Mesenteric fat pad (tissue), 1 donor: ENCODE measurements at regions not wholly inside any gene's neighbourhood (a gene's known extent, or its start where the extent isn't known, plus 50 kb on each side); places are given as distances from the start of the nearest gene placed in this dataset.

ENCODE experiments used
- DNase-seq: peaks from one replicate; pipeline ENCODE4 v3.0.0-alpha.2; 2020; ENCODE audit warnings: low spot score
- donor health status: DM: yes; HTN: yes; CAD: no.

DNA sequence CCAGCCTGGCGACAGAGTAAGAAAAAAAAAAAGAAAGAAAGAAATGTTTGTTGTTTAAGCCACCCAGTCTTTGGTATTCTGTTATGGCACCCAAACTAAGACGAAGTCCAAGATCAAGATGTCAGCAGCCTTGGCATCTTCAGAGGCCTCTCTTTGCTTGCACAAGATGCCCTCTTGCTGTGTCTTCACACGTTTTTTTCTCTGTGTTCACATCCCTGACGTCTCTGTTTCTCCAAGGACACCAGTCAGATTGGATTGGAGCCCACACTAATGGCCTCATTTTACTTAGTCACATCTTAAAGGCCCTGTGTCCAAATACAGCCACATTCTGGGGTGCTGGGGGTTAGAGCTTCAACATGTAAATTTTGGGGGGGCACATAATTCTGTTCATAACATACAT lies 380.9 kb downstream of the GJA1 start:
- no peak for DNase-seq

DNA sequence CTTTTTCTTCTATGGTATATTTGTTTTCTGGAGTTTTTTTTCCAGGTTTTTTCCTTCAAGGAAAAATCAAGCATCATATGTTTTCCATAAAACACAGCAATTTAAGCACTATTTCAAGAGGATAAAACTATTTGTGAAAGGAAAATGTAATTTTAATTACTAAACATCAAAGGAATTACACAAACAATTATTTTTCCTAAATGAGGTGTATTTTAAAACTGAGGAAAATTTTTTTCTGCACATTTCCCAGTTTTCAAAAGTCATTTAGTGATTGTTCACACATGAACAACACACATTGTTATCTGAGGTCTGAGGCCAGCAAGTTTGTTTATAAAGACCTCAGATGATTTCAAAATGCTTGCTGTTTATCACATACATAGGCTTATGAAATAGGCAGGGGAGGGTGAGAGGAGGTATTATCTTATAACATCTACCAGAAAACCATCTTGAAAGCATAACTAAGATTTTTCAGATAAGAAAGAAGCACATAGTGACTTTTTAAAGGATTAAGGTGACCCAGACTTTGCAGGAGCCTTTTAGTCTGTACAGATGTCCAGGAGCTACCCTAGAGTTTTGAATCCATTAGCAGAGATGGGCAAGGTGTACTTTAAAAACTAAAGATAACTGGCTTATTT lies 381.6 kb downstream of the GJA1 start:
- DNase-seq, result no peak

DNA sequence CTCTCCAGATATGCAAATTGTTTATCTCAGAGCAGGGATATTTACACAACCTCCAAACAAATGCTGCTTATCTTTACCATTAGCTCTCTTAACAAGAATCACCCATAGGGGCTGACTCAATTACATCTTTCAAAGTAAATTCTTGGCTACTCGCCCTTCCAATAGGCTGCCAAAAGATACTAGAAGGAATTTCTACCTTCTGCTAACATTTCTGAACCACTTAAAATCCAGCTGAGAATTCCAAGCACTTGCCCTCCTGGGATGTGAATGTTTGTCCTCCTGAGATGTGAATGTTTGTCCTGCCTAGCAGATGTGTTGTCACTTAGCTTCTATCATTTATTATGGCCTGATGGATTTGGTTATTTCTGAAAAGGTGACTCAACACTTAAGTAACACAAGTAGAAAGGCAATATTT lies 388.0 kb downstream of the GJA1 start:
- DNase-seq, result no peak

DNA sequence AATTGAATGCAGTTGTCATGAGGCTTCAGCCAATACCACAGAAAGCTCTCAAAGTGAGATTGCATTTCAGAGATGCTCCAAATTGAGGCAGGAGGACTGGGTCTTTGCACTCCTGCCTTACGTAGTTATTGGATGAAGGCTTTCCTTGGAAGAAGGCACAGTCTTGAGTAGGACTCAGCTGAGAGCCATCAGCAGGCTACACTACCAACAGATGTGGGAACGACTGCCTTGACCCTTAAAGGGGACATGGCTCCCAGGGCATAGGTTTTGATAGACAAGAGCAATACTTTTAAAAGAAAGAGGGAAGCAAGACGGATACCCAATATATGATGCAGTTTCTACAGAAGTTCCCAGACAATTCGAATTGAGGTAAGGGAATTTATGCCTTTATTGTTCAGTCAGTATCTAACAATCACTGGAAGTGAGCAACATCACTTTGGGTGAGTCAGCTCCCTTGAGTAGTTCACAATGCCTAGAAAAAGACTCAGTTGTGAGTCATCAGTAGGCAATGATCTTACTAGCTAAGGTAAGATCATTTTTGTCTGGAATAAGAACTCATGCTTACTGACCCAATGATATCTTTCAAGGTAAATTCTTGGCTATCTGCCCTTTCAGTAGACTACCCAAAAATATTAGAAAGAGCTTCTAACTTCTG lies 390.8 kb downstream of the GJA1 start:
- DNase-seq, result no peak

DNA sequence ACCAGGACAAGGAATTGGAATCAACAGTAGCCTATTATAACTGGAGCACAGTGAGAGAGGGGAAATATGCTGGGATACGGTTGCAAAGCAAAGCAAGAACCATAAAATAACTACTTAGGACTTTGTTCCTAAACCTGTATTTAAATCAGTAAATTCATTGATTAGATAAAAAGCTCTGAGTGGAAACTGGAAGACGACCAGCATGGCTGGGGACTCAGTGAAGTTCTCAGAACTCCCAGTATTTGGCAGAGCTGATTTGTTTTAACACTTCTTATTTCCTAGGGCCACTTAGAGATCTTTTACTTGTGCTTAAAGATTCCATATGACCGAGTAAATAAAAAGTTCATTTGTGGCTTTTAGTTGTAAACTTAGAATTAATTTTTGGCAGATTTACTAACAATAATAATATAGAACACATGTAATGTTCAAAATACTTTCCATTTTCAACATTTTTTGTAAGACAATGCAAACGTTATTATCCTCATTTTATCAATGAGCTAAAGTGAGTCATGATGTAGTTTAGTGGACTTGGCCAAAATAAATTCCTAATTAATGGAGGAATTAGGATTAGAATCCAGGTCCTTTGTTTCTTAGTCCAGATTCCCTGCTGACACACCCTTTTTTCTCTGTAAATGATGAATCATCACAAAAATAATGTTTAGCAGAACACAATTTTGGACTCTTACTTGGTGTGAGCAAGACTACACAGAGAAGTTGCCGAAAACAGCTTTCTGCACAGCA lies 392.9 kb downstream of the GJA1 start:
- no peak for DNase-seq

DNA sequence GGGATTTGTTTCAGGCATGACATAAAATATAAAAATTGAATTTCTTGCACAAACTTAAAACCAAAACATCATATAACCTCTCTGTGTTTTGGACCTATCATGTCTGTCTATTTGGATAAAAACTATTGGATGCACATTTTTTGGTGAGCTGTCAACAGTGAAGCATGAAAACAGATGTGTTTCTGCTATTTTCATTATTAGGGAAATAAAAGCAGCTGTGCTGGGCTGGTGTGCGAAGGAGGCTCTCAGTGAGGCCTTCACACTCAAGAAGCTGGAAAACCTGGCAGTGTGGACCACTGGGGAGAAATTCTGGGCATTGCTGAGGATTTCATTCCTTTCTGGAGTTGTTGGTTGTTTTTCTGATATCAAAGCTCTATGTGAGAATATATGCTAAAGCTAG lies 395.3 kb downstream of the GJA1 start:
- DNase-seq, result no peak

DNA sequence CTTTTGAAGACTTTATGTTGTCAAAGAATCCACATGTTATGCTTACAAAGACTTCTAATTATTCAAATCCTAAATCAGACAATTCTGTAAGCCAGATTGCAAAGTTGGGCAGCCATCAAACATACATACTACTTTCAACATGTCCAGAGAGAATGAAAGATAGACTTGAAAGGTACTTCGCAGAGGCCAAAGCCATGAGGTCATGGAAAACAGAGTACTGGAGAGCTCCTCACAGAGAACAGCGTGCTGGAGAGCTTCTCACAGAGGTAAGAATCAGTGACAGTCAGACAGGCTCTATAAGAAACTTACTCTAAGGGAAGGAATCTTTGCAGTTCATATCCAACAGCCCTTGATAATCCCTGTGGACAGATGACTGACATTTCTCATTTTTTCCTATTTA lies 400.2 kb downstream of the GJA1 start:
- DNase-seq, result no peak

DNA sequence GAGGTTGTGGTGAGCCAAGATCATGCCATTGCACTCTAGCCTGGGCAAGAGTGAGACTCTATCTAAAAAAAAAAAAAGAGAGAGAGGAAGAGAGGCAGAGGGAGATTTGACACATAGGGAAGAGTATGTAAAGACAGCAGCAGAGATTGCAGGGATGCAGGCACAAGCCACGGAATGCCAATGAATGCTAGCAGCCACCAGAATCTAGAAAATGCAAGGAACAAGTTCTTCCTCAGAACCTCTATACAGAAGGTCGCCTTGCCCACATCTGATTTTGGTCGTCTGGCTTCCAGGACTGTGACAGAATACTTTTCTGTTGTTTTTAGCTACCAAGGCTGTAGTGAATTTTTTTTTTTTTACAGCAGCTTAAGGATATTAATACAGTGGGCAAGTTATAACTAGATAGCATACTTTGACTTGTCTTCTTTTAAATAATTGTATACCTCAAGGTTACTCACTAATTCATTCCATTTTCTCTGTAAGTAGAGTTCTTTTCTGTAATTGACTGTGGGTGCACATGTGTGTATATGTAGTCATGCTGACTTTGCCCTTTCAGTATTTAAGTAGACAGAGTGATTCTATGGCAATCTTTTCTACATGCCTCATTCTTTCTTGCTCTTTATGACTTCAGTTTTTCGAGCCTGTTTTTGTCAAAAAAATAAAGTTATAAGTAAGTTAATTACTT lies 402.2 kb downstream of the GJA1 start:
- no peak for DNase-seq

DNA sequence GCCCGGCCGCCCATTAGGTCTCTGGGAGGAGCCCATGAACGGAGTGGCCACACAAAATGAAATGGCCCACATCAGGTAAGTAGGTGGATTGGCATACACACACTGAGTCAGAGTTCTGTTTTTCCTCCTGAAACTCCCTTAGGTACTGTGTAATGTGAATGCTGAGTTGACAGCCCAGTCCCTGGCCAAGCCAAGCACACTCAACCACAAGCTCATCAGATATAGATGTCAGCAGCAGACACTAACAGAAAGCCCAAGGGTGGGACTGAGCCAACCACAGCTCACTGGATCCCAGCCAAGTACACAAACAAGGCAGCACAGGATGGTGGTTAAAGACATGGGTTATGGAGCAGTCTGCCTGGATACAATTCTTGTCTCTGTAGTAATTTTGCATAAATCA lies 403.4 kb downstream of the GJA1 start:
- no peak for DNase-seq

DNA sequence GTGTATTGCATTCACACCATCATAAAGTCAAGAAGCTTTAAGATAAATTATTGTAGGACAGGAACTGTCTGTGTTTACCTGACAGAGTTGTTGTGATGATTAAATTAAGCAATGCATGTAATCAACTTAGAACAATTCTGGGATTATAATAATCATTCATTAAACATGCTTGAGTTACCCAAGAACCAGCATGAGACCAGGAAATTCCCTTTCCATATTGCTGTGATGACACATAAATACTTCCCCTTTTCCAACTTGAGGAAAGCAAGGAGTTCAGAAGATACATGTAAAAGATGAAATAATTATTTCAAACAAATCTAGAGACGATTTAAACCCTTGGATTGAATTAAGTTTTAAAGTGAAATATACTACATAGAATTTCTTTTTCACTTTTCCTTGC lies 404.4 kb downstream of the GJA1 start:
- DNase-seq, result no peak

DNA sequence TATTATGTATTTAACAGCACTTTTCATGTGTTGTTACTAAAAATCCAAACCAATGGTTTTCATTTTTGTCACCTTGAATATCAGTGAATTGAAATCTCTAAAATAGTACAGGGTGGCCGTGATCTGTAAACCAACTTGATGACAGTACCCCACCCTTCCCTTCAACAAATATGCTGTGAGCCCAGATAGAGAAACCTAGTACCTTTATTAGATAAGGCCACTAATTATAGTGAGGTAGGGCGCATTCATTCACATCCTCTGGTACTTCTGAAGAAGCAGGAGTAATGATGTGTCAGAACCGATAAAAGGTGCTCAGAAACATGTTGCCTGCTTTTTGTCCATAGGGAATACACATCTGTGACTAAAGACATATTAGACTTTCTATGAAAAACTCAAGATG lies 409.5 kb downstream of the GJA1 start:
- DNase-seq, result no peak

DNA sequence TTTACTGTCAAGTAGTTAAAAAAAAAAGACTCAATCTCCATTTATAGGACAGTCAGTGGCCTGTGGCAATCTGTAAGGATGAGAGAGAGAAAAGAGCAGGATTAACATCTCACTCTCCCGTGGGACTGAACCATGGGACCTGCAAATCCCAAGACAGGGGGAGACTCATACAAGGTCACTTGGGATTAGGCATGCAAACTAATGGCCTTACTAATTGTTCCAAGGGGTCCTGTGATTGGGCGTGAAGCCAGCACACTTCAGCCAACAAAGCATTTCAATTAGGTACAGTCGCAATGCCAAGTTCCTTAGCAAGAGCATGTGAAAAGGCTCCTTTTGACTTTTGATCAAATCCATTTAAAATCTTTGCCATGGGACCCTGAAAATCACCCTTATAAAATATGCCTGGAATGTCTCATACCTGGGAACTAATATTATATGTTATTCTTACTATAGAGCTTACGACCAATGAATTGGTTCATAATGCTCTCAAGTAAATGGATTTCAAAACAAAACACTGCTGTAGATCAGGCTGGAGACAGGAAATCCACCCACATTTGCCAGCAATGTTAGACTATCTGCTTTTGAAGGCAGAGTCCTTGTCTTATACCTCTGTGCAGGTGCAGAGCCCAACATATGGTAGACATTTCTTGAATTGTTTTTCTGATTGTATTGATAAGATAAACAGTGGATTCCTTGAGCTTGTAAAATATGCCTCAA lies 412.5 kb downstream of the GJA1 start:
- no peak for DNase-seq

DNA sequence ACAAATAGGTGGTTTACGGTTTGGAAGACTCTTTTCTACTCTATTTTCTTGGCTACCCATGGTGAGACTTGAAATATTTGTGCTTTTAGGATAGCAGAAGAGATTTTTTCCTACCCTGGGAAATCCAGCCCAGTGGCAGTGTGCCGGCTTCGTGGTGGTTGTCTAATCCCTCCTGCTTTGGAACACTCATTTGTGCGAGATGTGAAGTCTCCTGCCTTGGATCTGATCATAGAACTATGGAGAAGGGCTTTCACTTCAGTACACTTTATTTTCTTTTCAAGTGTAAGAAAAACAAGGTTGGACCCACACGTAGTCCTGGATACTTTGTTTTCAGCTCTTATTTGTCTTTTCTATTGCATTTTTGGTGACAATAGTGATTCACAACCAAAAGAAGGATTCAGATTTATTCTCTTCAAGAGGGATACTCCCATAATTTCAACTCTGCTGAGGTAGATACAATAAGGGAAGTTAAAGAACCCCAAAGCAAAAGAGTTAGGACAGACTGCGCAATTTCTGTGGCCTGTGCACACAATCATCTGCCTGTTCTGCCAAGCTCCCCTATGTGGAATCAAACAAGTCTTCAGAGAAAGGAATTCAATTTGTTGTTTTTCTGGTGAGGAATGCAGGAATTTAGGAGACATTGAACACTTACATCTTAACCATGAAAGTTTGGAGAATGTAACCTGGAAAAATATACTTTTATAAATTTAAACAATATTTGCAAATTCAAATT lies 413.2 kb downstream of the GJA1 start:
- DNase-seq, result no peak

DNA sequence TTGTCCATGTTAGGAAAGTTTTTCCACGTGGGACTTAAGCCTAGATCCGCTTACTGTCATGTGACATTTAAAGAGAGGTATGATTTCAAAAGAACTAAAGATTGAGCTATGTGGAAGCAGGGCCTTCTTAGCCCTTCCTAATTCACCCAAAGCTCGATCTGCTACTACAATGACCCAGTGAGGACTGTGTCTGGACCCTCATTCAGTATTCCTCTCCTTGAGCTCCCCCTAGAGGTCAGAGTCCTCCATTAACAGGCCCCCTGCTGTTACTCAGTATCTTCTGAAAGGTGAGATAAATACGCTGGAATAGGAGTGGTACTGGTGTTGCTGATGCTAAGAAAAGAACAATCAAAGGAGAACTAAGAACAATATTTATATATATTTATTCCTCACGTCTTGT lies 414.0 kb downstream of the GJA1 start:
- DNase-seq, result no peak

DNA sequence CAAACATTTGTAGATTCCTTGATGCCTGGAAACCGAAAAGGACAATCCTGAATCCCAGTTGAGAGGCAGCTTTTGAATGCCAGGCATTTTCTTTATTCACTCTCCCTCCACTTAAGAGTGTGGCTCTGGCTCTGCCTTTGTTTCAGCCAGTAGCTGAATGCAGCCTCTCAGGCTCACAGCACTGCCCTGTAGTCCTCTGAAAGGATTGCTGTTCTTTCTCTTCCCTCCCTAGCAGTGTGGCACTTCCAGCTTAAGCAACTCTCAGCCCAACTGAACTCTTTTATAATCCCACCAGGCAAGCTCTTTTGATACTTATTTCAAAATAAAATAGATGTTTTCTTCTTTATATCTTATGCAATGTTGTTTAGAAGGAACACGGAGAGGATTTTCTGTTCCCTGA lies 415.6 kb downstream of the GJA1 start:
- no peak for DNase-seq

DNA sequence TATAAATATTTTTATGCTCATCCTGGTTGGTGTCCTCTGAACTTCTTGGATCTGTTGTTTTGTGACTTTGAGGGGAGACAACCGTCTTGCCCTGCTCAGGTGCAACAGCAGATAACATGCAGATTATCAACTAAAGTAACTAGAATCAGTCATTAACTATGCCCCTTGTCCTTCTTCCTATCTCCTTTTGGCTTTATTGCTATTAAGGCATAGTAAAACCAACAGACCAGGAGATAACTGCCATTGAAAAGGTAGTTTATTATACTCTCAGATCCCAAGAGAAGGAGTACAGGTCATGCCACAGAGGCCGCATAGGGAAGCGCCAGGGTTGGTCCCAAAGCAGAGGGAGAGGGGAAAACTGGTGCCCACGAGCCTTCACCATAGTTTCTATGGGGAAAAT lies 418.2 kb downstream of the GJA1 start:
- no peak for DNase-seq

DNA sequence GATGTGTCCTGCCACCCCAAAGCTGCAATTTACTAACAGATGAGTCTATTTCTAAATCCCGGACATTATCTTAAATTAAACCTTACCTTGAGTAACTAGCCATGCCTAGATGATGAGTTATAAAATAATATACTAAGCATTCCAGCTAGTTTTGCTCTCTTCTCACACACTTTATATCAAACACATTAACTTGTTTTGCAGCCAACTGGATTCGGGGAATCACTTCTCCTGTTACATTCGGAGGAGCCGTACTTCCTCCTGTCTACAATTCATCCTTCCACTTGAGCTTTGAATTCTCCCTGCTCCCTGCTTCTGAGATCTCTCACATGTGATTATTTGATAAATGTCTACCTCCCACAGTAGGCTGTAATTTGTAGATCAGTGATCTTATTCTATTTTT lies 420.1 kb downstream of the GJA1 start:
- no peak for DNase-seq

DNA sequence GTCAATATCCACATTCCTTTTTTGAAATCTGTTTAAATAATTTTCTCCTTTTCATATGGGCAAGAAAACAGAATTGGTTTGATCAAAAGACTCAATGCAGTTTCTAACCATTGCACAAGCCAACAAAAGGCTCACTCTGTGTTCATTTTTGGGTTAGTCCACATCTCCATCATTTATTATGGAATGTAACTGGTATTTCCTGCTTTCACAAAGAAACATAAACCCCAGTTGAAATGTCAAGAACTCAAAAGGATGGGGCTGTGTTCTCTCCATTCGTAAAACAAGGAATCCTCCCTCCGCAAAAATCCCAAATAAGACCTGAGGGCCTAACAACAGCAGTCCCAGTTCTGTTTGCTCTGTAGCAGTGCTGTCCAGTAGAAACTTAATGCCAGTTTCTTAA lies 420.9 kb downstream of the GJA1 start:
- DNase-seq, result no peak

DNA sequence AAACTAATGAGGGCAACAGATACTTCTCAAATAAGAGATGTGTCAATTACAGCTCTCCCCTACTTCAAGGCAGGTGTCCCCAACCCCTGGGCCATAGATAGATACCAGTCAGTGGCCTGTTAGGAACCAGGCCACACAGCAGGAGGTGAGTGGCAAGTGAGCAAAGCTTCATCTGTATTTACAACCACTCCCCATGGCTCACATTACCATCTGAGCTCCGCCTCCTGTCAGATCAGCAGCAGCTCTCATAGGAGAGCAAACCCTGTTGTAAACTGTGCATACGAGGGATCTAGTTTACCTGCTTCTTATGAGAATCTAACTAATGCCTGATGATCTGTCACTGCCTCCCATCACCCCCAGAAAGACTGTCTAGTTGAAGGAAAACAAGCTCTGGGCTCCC lies 422.1 kb downstream of the GJA1 start:
- no peak for DNase-seq

DNA sequence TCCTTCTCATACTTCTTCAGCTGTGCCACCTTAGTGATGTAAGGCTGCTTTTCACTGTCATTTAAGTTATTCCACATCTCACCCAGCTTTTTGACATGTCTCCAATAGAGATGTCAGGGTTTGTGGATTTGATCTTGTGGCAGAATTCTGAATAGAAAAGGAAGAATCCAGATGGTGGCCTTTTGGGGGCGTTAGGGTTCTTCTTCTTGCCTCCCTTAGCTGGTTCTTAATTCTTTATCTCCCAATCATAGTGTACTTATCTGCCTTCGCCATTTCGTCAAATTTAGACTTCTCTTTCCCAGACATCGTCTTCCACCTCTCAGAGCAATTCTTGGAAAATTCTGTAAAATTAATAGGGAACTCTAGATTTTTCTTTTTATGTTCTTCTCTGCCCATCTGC lies 422.9 kb downstream of the GJA1 start:
- DNase-seq, result no peak

DNA sequence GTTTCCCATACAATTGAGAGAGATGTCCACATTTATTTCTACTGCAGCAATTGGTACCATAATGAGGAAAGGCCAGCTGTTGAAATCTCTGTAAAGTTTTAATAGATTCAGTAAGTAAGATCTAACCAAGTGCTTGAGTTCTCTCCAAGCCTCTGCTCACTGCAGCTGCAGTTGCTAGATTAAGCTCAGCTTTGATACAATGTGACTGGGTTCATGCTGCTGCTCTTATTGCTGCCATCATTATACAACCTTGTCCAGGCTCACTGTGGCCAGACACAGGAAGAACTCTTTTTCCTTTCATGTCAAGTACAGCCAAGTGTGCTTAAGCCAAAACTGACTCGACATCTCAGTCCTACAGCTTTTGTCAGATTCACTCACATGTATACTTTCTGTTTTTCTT lies 423.5 kb downstream of the GJA1 start:
- no peak for DNase-seq
